ENCODE measurements at regions not wholly inside any gene's neighbourhood (a gene's known extent, or its start where the extent isn't known, plus 50 kb on each side); places are given as distances from the start of the nearest gene placed in this dataset.

GRCh38 chr9:80191108-80191507 lies 619.3 kb downstream of the TLE4 start:
- no peaks in the 10 kb centered on the region for H3K36me3 Mint-ChIP-seq (ENCODE audit: insufficient read depth in 1 of 3, low read depth in 3 of 3)
- Histone ChIP-seq H3T11ph (ENCODE audit: low read length) (no peak overlapping the region), H2BK20ac (ENCODE audit: low read depth, low read length, poor library complexity, severe bottlenecking) (no peak overlapping the region), H3K18ac (ENCODE audit: insufficient read length, low read depth, low read length) (no peak overlapping the region), H3K4me1 (ENCODE audit: insufficient read depth, low read length) (no peaks in the 10 kb centered on the region), H2BK5ac (ENCODE audit: insufficient read length, low read length) (no peak overlapping the region), H3K27ac (ENCODE audit: insufficient read length, low read depth, low read length) (no peak overlapping the region), H2BK120ac (ENCODE audit: low read depth, low read length, poor library complexity, severe bottlenecking) (no peak overlapping the region), H2BK12ac (ENCODE audit: insufficient read length, low read depth, low read length) (no peak overlapping the region), H3K9ac (ENCODE audit: extremely low read depth, insufficient read length, low read length) (no peak overlapping the region), H3K9me3 (ENCODE audit: control insufficient read depth, low read depth, low read length) (no peaks in the 10 kb centered on the region), H3K79me2 (ENCODE audit: insufficient read depth, low read length) (no peaks in the 10 kb centered on the region), H3K27me3 (ENCODE audit: insufficient read depth, low read length) (no peaks in the 10 kb centered on the region), H4K20me1 (ENCODE audit: control insufficient read depth, insufficient read depth, insufficient read length) (no peaks in the 10 kb centered on the region), H3K23me2 (ENCODE audit: insufficient read length, low read depth, low read length, poor library complexity, severe bottlenecking) (no peaks in the 10 kb centered on the region), H3K4ac (ENCODE audit: low read depth, low read length) (no peak overlapping the region), H2AK5ac (ENCODE audit: insufficient read length, low read length) (no peak overlapping the region), H3K23ac (ENCODE audit: insufficient read length, low read depth, low read length) (no peak overlapping the region), H4K91ac (ENCODE audit: insufficient read length, low read depth, low read length) (no peak overlapping the region), H2AFZ (ENCODE audit: low read length) (no peak overlapping the region), H3K79me1 (ENCODE audit: insufficient read depth, low read depth, low read length, poor library complexity, severe bottlenecking) (no peaks in the 10 kb centered on the region), H4K8ac (replicated peaks; ENCODE audit: insufficient read length, low read depth, low read length) (no peak overlapping the region), H4K5ac (ENCODE audit: insufficient read length, low read depth, low read length) (no peak overlapping the region), H3K4me2 (ENCODE audit: insufficient read depth, insufficient read length, low read length) (no peak overlapping the region), H3K56ac (ENCODE audit: insufficient read length, low read depth, low read length) (no peak overlapping the region), H2BK15ac (ENCODE audit: low read depth, low read length) (no peak overlapping the region), H3K14ac (ENCODE audit: insufficient read depth, low read length) (no peak overlapping the region)
- no peaks in the 10 kb centered on the region for H3K9me3 Mint-ChIP-seq
- no peaks in the 10 kb centered on the region for H3K27me3 Mint-ChIP-seq (ENCODE audit: low read depth)
- H3K4me3 Mint-ChIP-seq: no peak overlapping the region
- peaks cover 8% of the 10 kb centered on the region in 2 experiments; a peak in 3 of 4 replicates for H3K4me1 Mint-ChIP-seq
- no peak overlapping the region for H3K27ac Mint-ChIP-seq
- no peak for TF ChIP-seq CTCF (conservative IDR thresholded peaks at IDR 0.05)
- no peak for DNase-seq

Data from H9 (cell line).